ENCODE measurements at regions not wholly inside any gene's neighbourhood (a gene's known extent, or its start where the extent isn't known, plus 50 kb on each side); places are given as distances from the start of the nearest gene placed in this dataset.
"Not testable (repeated sequence)": the region's sequence is repeated elsewhere in the genome, so short reads cannot be mapped to it uniquely, and the experiment has no call there.

DNA sequence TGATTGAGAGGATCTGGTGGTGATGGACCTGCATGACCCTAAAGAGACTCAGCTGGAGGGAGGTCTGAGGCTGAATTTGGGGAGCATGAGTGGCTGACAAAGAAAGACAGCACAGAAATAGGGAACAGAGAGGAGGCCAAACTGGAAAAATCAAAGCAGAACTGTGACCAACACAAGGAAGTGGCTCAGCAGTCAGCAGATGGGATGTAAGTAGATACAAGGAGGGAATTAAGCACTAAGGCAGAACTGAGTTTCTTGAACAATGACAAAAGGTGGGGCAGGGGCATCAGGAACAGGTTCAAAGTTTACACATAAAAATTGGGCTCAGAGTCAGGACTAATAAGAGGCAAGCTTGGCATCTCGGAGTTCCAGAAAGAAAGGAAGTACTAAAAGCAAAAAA lies 144.3 kb upstream of the KLF3 start:
- no peak for DNase-seq (ENCODE audit: extremely low read depth in 1 of 11, low read depth in 9 of 11, low spot score in 4 of 11)

- no peak for DNase-seq (ENCODE audit: extremely low read depth in 1 of 11, low read depth in 9 of 11, low spot score in 4 of 11)
Measured at GRCh38 chr4:38523054-38523453, 140.9 kb upstream of the KLF3 start.

GRCh38 chr4:38523524-38524448 lies 140.2 kb upstream of the KLF3 start:
- no peak for DNase-seq (ENCODE audit: extremely low read depth in 1 of 11, low read depth in 9 of 11, low spot score in 4 of 11)

GRCh38 chr4:38526412-38526811 lies 137.6 kb upstream of the KLF3 start:
- DNase-seq (ENCODE audit: extremely low read depth in 1 of 11, low read depth in 9 of 11, low spot score in 4 of 11): no peak

- peak in 8 of 11 donors; percentile 17 to 57 (median 36) for DNase-seq (ENCODE audit: extremely low read depth in 1 of 11, low read depth in 9 of 11, low spot score in 4 of 11)
Measured at GRCh38 chr4:38529189-38530115, 134.5 kb upstream of the KLF3 start.

GRCh38 chr4:38530486-38530885 lies 133.5 kb upstream of the KLF3 start:
- no peak for DNase-seq (ENCODE audit: extremely low read depth in 1 of 11, low read depth in 9 of 11, low spot score in 4 of 11)

DNA sequence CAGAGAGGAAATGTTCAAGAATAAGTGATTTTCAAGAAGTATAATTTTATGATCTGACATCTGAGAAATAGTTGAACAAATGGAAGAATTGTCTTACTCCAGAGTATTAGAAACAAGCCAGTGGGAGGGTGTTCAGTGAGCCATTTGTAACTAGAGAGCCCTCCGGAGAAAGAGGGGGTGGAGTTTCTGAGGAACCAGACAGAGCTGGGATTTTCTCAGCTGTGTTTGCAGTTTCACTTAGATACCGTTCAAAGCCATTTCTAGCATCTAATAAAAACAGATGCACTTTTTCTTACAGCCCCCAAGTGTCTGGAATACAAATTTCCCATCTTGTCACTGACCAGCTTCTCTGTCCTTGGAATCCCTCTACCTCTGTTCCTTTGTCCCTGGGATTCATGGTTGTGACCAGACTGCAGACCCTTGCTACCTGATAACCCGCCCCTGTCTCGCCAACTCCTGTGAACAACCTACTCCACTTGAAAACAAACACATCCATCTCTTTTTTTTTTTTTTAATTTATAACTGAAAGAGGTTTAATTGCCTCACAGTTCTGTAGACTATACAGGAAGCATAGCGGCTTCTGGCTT lies 132.8 kb upstream of the KLF3 start:
- peak; percentile 44 to 82 (median 59) for DNase-seq (ENCODE audit: extremely low read depth in 1 of 11, low read depth in 9 of 11, low spot score in 4 of 11)

DNA sequence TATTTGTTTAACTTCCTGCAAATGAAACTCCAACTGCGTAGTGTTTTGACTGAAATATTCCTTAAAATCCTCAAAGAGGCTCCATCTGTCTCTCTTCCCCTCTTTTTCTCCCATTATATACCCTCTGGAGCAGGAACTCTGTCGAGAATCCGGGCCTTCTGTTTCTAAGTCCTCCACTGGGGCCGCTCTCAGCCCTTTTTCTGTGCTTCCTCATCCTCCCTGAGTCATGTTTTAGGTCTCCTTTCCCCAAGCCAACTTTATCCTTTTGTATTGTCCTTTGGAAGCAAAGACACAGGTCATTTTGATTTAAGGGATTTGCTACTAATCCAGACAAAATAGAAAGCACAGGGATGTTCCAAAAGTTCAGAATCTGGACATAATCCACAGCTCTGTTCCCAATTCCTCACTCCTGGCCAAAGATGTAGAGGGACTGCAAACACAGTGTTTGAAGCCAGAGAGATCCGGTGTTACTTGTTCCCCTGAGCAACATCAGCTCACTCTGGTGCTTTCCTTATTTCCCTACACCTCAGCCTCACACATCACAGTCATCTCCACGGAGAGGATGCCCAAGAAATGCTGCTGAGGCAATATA lies 131.0 kb upstream of the KLF3 start:
- no peak for DNase-seq (ENCODE audit: extremely low read depth in 1 of 11, low read depth in 9 of 11, low spot score in 4 of 11)

DNA sequence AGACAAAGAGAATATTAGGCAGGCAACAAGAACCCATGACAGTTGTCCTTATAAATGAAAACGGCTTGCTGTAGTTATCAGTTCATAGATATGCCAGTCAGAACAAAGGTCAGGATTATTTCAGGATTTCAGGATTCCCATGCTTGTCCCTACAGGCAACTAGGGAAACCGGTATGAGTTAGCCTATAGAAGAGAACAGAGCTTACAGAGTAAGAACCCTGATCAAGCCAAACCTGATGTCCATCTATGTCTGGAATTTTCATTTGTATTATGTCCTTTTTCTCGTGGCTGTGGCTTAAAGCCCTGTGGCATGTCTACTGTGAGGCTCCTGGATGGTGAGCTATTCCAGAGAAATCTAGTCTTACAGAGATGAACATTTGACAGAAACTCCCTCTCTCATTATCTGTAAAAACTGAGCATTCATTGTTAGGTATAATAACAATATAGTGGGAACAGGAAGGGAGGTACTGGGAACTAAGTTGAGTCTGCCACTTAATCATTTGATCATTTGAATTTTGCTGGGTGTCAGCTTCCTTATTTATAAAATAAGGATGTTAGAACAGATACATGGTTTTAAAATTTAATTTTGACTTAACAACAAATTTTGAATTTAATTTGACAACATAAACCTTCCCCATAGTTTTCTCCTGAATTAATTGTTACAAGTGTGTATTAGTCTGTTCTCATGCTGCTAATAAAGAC lies 129.5 kb upstream of the KLF3 start:
- no peak for DNase-seq (ENCODE audit: extremely low read depth in 1 of 11, low read depth in 9 of 11, low spot score in 4 of 11)

DNA sequence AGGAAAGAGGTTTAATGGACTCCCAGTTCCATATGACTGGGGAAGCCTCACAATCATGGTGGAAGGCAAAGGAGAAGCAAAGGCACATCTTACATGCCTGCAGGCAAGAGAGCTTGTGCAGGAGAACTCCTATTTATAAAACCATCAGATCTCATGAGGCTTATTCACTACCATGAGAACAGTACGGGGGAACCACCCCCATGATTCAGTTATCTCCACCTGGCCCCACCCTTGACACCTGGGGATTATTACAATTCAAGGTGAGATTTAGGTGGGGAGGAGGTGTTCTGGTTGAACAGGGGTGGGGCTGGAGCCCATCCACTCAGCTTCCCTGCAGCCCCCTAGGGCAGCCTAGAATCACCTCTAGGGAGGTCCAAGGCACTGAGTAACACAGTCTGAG lies 128.9 kb upstream of the KLF3 start:
- not testable (repeated sequence) for DNase-seq (ENCODE audit: extremely low read depth in 1 of 11, low read depth in 9 of 11, low spot score in 4 of 11)

- DNase-seq (ENCODE audit: extremely low read depth in 1 of 11, low read depth in 9 of 11, low spot score in 4 of 11): no peak
Measured at GRCh38 chr4:38535717-38536116, 128.3 kb upstream of the KLF3 start.

DNA sequence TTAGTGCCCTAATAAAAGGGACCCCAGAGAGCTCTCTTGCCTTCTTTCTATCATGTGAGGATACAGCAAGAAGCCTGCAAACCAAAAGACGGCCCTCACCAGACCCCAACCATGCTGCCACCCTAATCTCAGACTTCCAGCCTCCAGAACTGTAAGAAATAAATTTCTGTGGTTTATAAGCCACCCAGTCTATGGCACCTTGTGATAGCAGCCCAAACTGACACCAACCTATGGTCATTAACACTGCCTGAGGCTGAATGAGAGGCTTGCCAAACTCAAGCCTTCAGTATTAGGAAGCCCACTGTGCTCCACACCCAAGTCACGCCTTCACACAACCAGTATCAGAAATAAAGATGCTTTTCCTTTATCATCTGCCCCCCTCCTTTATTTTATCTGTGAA lies 127.3 kb upstream of the KLF3 start:
- DNase-seq (ENCODE audit: extremely low read depth in 1 of 11, low read depth in 9 of 11, low spot score in 4 of 11): no peak

- DNase-seq (ENCODE audit: extremely low read depth in 1 of 11, low read depth in 9 of 11, low spot score in 4 of 11): no peak
Measured at GRCh38 chr4:38537666-38538065, 126.3 kb upstream of the KLF3 start.

GRCh38 chr4:38538517-38538916 lies 125.5 kb upstream of the KLF3 start:
- no peak for DNase-seq (ENCODE audit: extremely low read depth in 1 of 11, low read depth in 9 of 11, low spot score in 4 of 11)

- no peak for DNase-seq (ENCODE audit: extremely low read depth in 1 of 11, low read depth in 9 of 11, low spot score in 4 of 11)
Measured at GRCh38 chr4:38539501-38539900, 124.5 kb upstream of the KLF3 start.

- DNase-seq (ENCODE audit: extremely low read depth in 1 of 11, low read depth in 9 of 11, low spot score in 4 of 11): no peak
Measured at GRCh38 chr4:38547052-38547451, 116.9 kb upstream of the KLF3 start.

- DNase-seq (ENCODE audit: extremely low read depth in 1 of 11, low read depth in 9 of 11, low spot score in 4 of 11): no peak
Measured at GRCh38 chr4:38548256-38548655, 115.7 kb upstream of the KLF3 start.

GRCh38 chr4:38559374-38559773 lies 104.6 kb upstream of the KLF3 start:
- no peak for DNase-seq (ENCODE audit: extremely low read depth in 1 of 11, low read depth in 9 of 11, low spot score in 4 of 11)

DNA sequence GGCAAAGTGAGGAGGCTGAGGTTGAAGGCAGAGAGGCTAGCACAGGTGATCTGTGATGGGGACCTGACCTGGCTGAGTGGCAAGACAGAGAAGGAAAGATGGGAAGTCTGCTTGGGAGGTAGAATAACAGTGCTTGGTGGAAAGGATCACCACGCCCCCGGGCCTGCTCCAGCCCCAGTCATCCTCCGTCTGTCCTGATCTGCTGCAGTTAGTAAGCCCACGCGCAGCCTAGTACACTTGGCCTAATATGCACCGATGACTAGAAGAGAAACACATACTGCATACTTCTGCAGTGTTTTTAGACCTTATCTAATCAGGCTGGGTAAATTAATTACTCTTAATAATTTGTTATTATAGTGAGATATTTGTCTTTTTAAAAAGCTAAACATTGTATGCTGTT lies 103.7 kb upstream of the KLF3 start:
- DNase-seq (ENCODE audit: extremely low read depth in 1 of 11, low read depth in 9 of 11, low spot score in 4 of 11): no peak

Data from renal cortex interstitium (tissue), 11 donors.